ENCODE measurements at regions not wholly inside any gene's neighbourhood (a gene's known extent, or its start where the extent isn't known, plus 50 kb on each side); places are given as distances from the start of the nearest gene placed in this dataset.

DNA sequence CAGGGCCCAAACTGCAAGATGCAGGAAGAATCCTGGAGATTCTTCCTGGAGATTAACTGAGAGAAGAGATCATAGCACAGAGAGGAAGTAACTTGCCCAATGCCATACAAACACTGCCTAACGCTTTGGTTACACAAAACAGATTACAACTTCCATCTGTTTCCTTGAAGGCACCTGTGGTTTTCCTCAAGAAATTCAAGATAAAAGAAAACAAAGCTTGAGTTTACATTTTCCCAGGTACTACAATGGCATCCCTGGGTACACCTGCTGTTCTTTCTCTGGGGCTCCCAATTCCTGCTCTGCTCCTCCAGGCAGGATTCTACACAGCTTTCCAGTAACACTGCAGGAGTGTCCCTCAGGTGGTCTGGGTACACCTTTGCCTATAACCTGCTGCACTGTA lies 781.9 kb upstream of the ID2 start:
- H3K4me3 ChIP-seq (ENCODE audit: low read length in 2 of 2), result no peak overlapping the region
- no peaks in the 10 kb centered on the region for H3K9me3 ChIP-seq (ENCODE audit: control insufficient read depth in 2 of 2, low read length in 2 of 2)
- H3K27me3 ChIP-seq (ENCODE audit: control insufficient read depth in 1 of 2, insufficient read depth in 2 of 2, low read length in 2 of 2), result peaks cover 0 to 2% of the 10 kb centered on the region in 2 donors
- H3K9ac ChIP-seq (ENCODE audit: low read length in 2 of 2), result no peak overlapping the region
- peaks cover 5% of the 10 kb centered on the region for H3K4me1 ChIP-seq (ENCODE audit: control insufficient read depth, insufficient read depth, low read length)
- no peaks in the 10 kb centered on the region for H3K36me3 ChIP-seq (ENCODE audit: control insufficient read depth in 2 of 2, insufficient read depth in 2 of 2, low read length in 2 of 2)
- H3K27ac ChIP-seq (ENCODE audit: low read length), result no peak overlapping the region

GRCh38 chr2:7900593-7900992 lies 781.3 kb upstream of the ID2 start:
- H3K27ac ChIP-seq (ENCODE audit: low read length), result no peak overlapping the region
- H3K4me1 ChIP-seq (ENCODE audit: control insufficient read depth, insufficient read depth, low read length), result no peaks in the 10 kb centered on the region
- H3K36me3 ChIP-seq (ENCODE audit: control insufficient read depth in 2 of 2, insufficient read depth in 2 of 2, low read length in 2 of 2), result no peaks in the 10 kb centered on the region
- no peak overlapping the region for H3K9ac ChIP-seq (ENCODE audit: low read length in 2 of 2)
- H3K27me3 ChIP-seq (ENCODE audit: control insufficient read depth in 1 of 2, insufficient read depth in 2 of 2, low read length in 2 of 2), result peaks cover 0 to 2% of the 10 kb centered on the region in 2 donors
- H3K4me3 ChIP-seq (ENCODE audit: low read length in 2 of 2), result no peak overlapping the region
- H3K9me3 ChIP-seq (ENCODE audit: control insufficient read depth in 2 of 2, low read length in 2 of 2), result no peaks in the 10 kb centered on the region

GRCh38 chr2:7902251-7902765 lies 779.5 kb upstream of the ID2 start:
- Histone ChIP-seq H3K36me3 (ENCODE audit: control insufficient read depth in 2 of 2, insufficient read depth in 2 of 2, low read length in 2 of 2) (no peaks in the 10 kb centered on the region), H3K9ac (ENCODE audit: low read length in 2 of 2) (no peak overlapping the region), H3K4me1 (ENCODE audit: control insufficient read depth, insufficient read depth, low read length) (no peaks in the 10 kb centered on the region), H3K27ac (ENCODE audit: low read length) (no peak overlapping the region), H3K27me3 (ENCODE audit: control insufficient read depth in 1 of 2, insufficient read depth in 2 of 2, low read length in 2 of 2) (peaks cover 0 to 2% of the 10 kb centered on the region in 2 donors), H3K9me3 (ENCODE audit: control insufficient read depth in 2 of 2, low read length in 2 of 2) (no peaks in the 10 kb centered on the region), H3K4me3 (ENCODE audit: low read length in 2 of 2) (no peak overlapping the region)

DNA sequence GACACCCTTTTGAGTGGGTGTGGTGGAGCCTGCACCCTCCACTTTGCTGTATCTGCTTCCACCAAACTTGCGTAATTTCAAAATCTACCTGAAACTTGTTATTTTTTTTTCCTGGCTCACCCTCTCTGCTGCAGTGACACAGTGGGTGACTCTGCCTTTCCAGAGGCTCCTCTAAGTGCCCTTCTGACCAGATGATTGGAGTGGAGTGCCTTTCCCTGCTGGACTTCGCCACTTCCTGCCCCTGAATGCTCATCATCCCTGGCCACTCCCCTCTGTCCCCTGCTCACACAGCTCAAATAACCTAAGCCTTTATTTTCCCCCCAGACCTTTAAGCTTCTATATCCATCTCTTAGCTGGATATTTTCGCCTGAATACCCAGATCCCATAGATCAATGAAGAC lies 777.5 kb upstream of the ID2 start:
- Histone ChIP-seq H3K9me3 (ENCODE audit: control insufficient read depth in 2 of 2, low read length in 2 of 2) (no peaks in the 10 kb centered on the region), H3K27ac (ENCODE audit: low read length) (no peak overlapping the region), H3K36me3 (ENCODE audit: control insufficient read depth in 2 of 2, insufficient read depth in 2 of 2, low read length in 2 of 2) (no peaks in the 10 kb centered on the region), H3K4me3 (ENCODE audit: low read length in 2 of 2) (no peak overlapping the region), H3K4me1 (ENCODE audit: control insufficient read depth, insufficient read depth, low read length) (no peaks in the 10 kb centered on the region), H3K9ac (ENCODE audit: low read length in 2 of 2) (no peak overlapping the region), H3K27me3 (ENCODE audit: control insufficient read depth in 1 of 2, insufficient read depth in 2 of 2, low read length in 2 of 2) (peaks cover 0 to 2% of the 10 kb centered on the region in 2 donors)

GRCh38 chr2:7905756-7906155 lies 776.1 kb upstream of the ID2 start:
- Histone ChIP-seq H3K27ac (ENCODE audit: low read length) (no peak overlapping the region), H3K36me3 (ENCODE audit: control insufficient read depth in 2 of 2, insufficient read depth in 2 of 2, low read length in 2 of 2) (no peaks in the 10 kb centered on the region), H3K4me3 (ENCODE audit: low read length in 2 of 2) (no peak overlapping the region), H3K4me1 (ENCODE audit: control insufficient read depth, insufficient read depth, low read length) (no peaks in the 10 kb centered on the region), H3K9ac (ENCODE audit: low read length in 2 of 2) (no peak overlapping the region), H3K9me3 (ENCODE audit: control insufficient read depth in 2 of 2, low read length in 2 of 2) (peaks cover 0 to 5% of the 10 kb centered on the region in 2 donors), H3K27me3 (ENCODE audit: control insufficient read depth in 1 of 2, insufficient read depth in 2 of 2, low read length in 2 of 2) (peaks cover 0 to 2% of the 10 kb centered on the region in 2 donors)

DNA sequence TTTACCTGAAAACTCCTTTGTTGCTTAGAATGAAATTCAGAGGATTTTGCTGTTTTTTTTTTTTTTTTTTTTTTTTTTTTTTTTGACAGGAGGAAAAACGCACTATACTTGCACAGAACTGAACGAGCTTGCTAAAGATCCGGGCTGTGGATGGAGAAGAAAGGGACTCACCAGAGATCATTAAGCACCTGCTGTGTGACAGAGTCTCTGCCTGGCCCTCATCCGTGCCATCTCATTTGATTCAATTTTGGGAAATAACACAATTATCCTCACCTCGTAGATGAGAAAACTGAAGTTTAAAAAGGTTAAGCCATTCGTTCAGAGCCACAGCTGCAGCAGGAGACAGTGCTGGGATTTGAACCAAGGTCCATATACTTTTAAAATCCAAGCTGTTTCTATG lies 775.4 kb upstream of the ID2 start:
- no peaks in the 10 kb centered on the region for H3K36me3 ChIP-seq (ENCODE audit: control insufficient read depth in 2 of 2, insufficient read depth in 2 of 2, low read length in 2 of 2)
- no peak overlapping the region for H3K9ac ChIP-seq (ENCODE audit: low read length in 2 of 2)
- H3K27me3 ChIP-seq (ENCODE audit: control insufficient read depth in 1 of 2, insufficient read depth in 2 of 2, low read length in 2 of 2), result peaks cover 0 to 2% of the 10 kb centered on the region in 2 donors
- peaks cover 0 to 5% of the 10 kb centered on the region in 2 donors for H3K9me3 ChIP-seq (ENCODE audit: control insufficient read depth in 2 of 2, low read length in 2 of 2)
- no peak overlapping the region for H3K4me3 ChIP-seq (ENCODE audit: low read length in 2 of 2)
- H3K27ac ChIP-seq (ENCODE audit: low read length), result no peak overlapping the region
- H3K4me1 ChIP-seq (ENCODE audit: control insufficient read depth, insufficient read depth, low read length), result no peaks in the 10 kb centered on the region

DNA sequence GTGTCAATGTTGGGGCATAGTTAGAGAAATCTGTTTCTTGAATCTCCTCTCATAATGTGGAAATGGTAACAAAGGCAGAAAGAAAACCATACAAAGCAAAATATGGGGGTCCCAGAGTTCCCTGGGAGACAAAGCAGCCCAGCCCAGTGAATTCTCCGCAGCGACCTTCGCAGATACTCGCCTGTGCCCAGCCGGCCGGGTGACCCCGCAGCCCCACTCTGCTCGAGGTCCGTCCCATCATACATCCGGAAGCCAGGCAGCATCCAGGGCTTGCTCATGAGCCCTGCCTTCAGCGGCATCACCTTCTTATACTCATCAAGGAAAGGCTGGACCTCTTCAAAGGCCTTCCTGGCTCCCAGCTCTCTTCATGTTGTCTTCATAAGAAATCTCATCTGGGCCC lies 774.8 kb upstream of the ID2 start:
- no peak overlapping the region for H3K4me3 ChIP-seq (ENCODE audit: low read length in 2 of 2)
- peaks cover 0 to 2% of the 10 kb centered on the region in 2 donors for H3K27me3 ChIP-seq (ENCODE audit: control insufficient read depth in 1 of 2, insufficient read depth in 2 of 2, low read length in 2 of 2)
- peaks cover 0 to 5% of the 10 kb centered on the region in 2 donors for H3K9me3 ChIP-seq (ENCODE audit: control insufficient read depth in 2 of 2, low read length in 2 of 2)
- no peak overlapping the region for H3K9ac ChIP-seq (ENCODE audit: low read length in 2 of 2)
- H3K4me1 ChIP-seq (ENCODE audit: control insufficient read depth, insufficient read depth, low read length), result no peaks in the 10 kb centered on the region
- H3K36me3 ChIP-seq (ENCODE audit: control insufficient read depth in 2 of 2, insufficient read depth in 2 of 2, low read length in 2 of 2), result no peaks in the 10 kb centered on the region
- H3K27ac ChIP-seq (ENCODE audit: low read length), result no peak overlapping the region

GRCh38 chr2:7910752-7911151 lies 771.1 kb upstream of the ID2 start:
- no peak overlapping the region for H3K9ac ChIP-seq (ENCODE audit: low read length in 2 of 2)
- H3K4me3 ChIP-seq (ENCODE audit: low read length in 2 of 2), result no peak overlapping the region
- no peaks in the 10 kb centered on the region for H3K36me3 ChIP-seq (ENCODE audit: control insufficient read depth in 2 of 2, insufficient read depth in 2 of 2, low read length in 2 of 2)
- no peaks in the 10 kb centered on the region for H3K4me1 ChIP-seq (ENCODE audit: control insufficient read depth, insufficient read depth, low read length)
- peaks cover 0 to 5% of the 10 kb centered on the region in 2 donors for H3K9me3 ChIP-seq (ENCODE audit: control insufficient read depth in 2 of 2, low read length in 2 of 2)
- H3K27ac ChIP-seq (ENCODE audit: low read length), result no peak overlapping the region
- no peaks in the 10 kb centered on the region for H3K27me3 ChIP-seq (ENCODE audit: control insufficient read depth in 1 of 2, insufficient read depth in 2 of 2, low read length in 2 of 2)

DNA sequence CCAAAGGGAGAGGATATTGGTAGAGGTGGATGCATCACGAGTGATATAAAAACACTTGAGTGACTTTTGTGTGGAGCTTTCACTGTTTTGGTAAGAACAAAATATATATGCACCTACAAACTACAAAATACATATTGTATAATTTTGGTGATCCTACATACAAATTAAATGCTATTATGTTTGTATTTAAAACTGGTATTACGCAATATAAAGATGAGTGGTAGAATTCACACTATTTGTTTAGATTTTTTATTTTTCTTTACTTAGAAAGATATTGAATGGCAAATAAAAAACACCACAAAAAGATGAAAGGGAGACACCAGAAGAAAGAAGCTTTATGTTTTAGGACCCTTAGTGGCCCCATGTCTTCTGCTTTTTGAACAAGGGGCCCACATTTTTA lies 770.7 kb upstream of the ID2 start:
- H3K27ac ChIP-seq (ENCODE audit: low read length), result no peak overlapping the region

GRCh38 chr2:7913974-7914373 lies 767.9 kb upstream of the ID2 start:
- H3K27me3 ChIP-seq (ENCODE audit: control insufficient read depth in 1 of 2, insufficient read depth in 2 of 2, low read length in 2 of 2), result no peaks in the 10 kb centered on the region
- no peak overlapping the region for H3K4me3 ChIP-seq (ENCODE audit: low read length in 2 of 2)
- no peaks in the 10 kb centered on the region for H3K36me3 ChIP-seq (ENCODE audit: control insufficient read depth in 2 of 2, insufficient read depth in 2 of 2, low read length in 2 of 2)
- no peaks in the 10 kb centered on the region for H3K4me1 ChIP-seq (ENCODE audit: control insufficient read depth, insufficient read depth, low read length)
- H3K9ac ChIP-seq (ENCODE audit: low read length in 2 of 2), result no peak overlapping the region
- no peak overlapping the region for H3K27ac ChIP-seq (ENCODE audit: low read length)
- H3K9me3 ChIP-seq (ENCODE audit: control insufficient read depth in 2 of 2, low read length in 2 of 2), result peaks cover 0 to 5% of the 10 kb centered on the region in 2 donors

More for the DNA sequence above, 770.7 kb upstream of the ID2 start:
- Histone ChIP-seq H3K4me3 (ENCODE audit: low read length in 2 of 2) (no peak overlapping the region), H3K9me3 (ENCODE audit: control insufficient read depth in 2 of 2, low read length in 2 of 2) (peaks cover 0 to 5% of the 10 kb centered on the region in 2 donors), H3K36me3 (ENCODE audit: control insufficient read depth in 2 of 2, insufficient read depth in 2 of 2, low read length in 2 of 2) (no peaks in the 10 kb centered on the region), H3K27me3 (ENCODE audit: control insufficient read depth in 1 of 2, insufficient read depth in 2 of 2, low read length in 2 of 2) (no peaks in the 10 kb centered on the region), H3K9ac (ENCODE audit: low read length in 2 of 2) (no peak overlapping the region), H3K4me1 (ENCODE audit: control insufficient read depth, insufficient read depth, low read length) (no peaks in the 10 kb centered on the region)

DNA sequence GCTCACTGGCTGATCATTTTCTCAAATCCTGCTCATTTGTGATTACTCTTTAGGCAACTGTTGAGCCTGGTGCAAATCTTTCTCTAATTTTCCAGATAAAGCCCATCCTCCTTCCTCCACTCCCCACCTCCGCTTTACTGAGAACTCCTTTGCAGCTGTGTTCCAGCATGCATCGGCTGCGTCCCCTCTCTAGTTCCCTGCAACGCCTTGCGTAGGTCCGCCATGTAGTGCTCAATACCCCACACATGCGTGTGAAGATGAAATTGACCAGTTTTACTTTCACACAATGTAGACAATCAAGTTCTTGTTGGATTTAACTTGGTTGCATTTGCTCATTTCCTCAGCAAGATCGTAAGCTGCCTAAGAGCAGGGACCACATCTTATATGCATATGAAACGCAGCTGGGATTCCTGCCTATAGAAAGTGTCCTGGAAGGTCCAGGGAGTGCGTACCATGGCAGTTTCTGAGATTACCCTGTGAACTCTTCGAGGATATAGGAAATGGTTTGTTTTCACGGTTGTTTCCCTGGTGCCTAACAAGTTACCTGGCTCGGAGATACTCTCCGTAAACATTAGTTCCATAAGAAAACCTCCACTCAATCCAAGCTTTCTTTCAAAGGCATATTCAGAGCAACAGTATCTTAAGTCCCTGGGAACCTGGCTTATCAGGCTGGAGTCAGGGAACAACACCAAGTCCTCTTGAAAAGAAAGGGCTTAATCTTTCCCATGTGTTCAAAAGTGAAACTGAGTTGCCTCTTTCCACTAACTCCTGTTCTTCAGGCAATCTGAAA lies 766.4 kb upstream of the ID2 start:
- no peaks in the 10 kb centered on the region for H3K36me3 ChIP-seq (ENCODE audit: control insufficient read depth in 2 of 2, insufficient read depth in 2 of 2, low read length in 2 of 2)
- peak overlapping the region; percentile 19 to 31 for H3K9ac ChIP-seq (ENCODE audit: low read length in 2 of 2)
- H3K9me3 ChIP-seq (ENCODE audit: control insufficient read depth in 2 of 2, low read length in 2 of 2), result no peaks in the 10 kb centered on the region
- H3K4me3 ChIP-seq (ENCODE audit: low read length in 2 of 2), result peak overlapping the region; percentile 43 to 47
- H3K27ac ChIP-seq (ENCODE audit: low read length), result no peak overlapping the region
- H3K4me1 ChIP-seq (ENCODE audit: control insufficient read depth, insufficient read depth, low read length), result no peaks in the 10 kb centered on the region
- no peaks in the 10 kb centered on the region for H3K27me3 ChIP-seq (ENCODE audit: control insufficient read depth in 1 of 2, insufficient read depth in 2 of 2, low read length in 2 of 2)

Measured in stomach smooth muscle (tissue), 2 donors.